NOMO-1 (cell line): ENCODE measurements at regions not wholly inside any gene's neighbourhood (a gene's known extent, or its start where the extent isn't known, plus 50 kb on each side); places are given as distances from the start of the nearest gene placed in this dataset.
A peak's percentile ranks its signal among the peaks of the same experiment; 100 is the strongest.
"Not testable (repeated sequence)": the region's sequence is repeated elsewhere in the genome, so short reads cannot be mapped to it uniquely, and the experiment has no call there.

Experiments used
- DNase-seq, 2 experiments: peaks; one replicate each; lab custom pipeline; 2025; ENCODE audit not compliant: unreplicated experiment in 2 of 2; lab: John Stamatoyannopoulos, UW

DNA sequence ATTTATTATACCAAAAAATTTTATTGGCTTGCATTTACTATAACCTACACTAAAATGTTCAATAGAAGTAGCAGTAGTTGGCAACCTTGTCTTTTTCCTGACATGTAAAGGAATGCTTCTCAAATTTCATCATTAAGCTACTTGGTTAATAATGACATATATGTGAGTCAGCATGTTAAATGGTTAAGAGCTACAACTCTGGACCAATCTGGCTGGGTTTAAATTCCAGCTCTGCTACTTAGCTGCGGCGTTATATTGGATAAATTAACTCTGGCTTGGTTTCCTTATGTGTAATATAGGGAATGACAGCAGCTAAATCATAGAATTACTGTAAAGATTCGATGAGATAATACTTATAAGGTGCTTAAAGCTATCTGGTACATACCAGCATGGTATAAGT, 53.7 kb upstream of the OTOGL start:
- DNase-seq: no peak

DNA sequence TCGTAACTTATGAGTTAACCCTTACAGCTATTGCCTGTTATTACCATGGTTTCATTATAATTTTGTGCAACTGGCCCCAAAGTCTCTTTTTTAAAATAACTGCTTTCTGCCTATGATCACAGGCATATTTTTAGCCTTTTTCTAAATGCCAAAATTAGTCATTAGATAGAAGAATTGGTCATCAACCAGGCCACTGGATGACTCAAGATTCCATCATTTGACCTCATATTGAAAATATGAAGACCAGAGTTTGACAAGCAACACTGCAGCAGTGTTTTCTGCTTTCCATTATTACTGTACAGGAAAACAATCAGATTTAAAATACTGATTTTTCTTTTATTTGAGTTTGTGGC, 54.7 kb upstream of the OTOGL start:
- DNase-seq: no peak

GRCh38 chr12:80041692-80042091, 57.6 kb upstream of the OTOGL start:
- DNase-seq: no peak

DNA sequence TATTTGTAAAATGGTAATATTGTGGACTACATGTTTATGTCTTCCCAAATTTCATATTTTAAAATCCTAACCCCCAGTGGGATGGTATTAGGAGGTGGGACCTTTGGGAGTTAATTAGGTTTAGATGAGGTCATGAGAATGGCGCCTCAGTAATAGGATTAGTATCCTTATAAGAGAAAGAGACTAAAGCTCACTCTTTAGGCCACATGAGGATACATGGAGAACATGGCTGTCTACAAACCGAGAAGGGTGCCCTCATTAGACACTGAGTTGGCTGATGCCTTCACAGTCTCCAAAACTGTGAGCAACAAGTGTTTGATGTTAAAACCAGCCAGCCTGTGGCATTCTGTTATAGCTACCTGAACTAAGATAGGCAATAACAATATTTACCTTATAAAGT, 58.3 kb upstream of the OTOGL start:
- DNase-seq: no peak

DNA sequence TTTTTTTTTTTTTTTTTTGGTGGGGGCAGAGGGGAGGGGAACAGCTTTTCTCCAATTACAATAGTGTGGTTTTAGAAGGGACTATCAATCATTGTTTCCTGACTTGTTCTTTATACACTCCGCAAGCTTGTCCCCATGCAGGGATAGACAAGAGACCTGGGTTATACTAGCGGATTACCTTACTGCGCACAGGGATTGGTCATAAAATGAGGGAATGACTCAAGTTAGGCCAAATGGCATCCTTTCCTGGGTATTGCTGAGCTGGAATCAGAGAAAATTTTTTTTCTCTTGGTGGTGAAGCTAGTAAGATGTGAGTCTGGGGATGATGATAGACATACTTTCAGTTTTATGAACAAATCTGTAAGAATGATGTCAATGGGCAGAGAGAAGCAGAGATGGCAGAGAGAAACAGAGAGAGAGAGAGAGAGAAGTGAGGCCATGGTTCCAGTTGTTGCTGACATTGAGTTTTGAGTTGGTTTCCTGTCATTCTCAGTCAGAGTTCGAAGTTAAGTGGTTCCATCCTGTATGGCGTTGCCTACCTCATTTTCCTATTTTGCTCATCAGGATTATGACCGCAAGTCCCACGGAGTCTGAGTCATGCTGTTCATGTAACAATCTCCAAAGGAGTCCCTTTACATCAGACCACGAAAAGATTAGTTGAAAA, 59.1 kb upstream of the OTOGL start:
- DNase-seq: no peak

- DNase-seq: no peak
Measured at GRCh38 chr12:80038062-80038560, 61.2 kb upstream of the OTOGL start.

DNA sequence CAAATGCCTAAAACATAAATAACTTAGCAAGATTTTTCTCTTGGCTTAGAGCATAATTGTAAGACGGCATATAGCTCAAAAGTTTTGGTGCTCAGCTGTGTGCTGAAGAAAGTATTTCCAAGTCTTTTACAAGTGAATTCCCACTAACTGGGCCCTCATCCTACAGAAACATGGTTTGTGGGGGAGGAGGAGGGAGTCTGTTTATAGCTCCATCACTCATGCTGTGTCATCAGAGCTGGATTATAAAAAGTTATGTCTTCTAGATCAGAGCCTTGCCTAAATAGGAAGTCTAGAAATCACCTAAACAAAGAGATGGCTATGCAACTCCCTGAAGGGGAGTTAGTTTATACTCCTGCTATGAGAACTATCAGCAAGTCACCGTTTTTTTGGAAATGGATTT, 65.9 kb upstream of the OTOGL start:
- no peak for DNase-seq

- no peak for DNase-seq
Measured at GRCh38 chr12:80032946-80033345, 66.4 kb upstream of the OTOGL start.

GRCh38 chr12:80031229-80031628, 68.1 kb upstream of the OTOGL start:
- DNase-seq: no peak

GRCh38 chr12:80025638-80026037, 73.7 kb upstream of the OTOGL start:
- DNase-seq: no peak

- DNase-seq: no peak
Measured at GRCh38 chr12:80019691-80020090, 79.6 kb upstream of the OTOGL start.

- no peak for DNase-seq
Measured at GRCh38 chr12:80018119-80018518, 81.2 kb upstream of the OTOGL start.

- DNase-seq: no peak
Measured at GRCh38 chr12:80017261-80017870, 82.0 kb upstream of the OTOGL start.

- no peak for DNase-seq
Measured at GRCh38 chr12:80016684-80017083, 81.8 kb upstream of the PPP1R12A start.

DNA sequence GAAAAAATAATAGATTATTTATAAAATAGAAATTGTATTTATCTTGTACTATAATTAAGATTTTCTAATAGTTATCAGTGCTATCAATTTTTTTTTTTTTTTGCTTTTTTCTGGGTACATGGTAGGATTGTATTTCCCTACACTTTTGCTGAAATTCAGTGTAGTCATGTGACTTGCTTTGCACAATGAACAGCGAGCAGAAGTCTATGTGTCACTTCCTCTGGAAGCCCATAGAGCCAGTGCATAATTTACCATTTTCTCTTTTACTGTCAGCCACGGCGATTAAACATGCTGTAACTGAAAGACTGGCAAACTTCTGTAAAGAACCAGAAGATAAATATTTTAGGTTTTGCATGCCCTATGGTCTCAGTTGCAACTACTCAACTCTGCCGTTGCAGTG, 80.8 kb upstream of the PPP1R12A start:
- peak in 1 of 2 experiments; percentile 2 for DNase-seq

GRCh38 chr12:80003744-80004143, 68.8 kb upstream of the PPP1R12A start:
- not testable (repeated sequence) for DNase-seq

DNA sequence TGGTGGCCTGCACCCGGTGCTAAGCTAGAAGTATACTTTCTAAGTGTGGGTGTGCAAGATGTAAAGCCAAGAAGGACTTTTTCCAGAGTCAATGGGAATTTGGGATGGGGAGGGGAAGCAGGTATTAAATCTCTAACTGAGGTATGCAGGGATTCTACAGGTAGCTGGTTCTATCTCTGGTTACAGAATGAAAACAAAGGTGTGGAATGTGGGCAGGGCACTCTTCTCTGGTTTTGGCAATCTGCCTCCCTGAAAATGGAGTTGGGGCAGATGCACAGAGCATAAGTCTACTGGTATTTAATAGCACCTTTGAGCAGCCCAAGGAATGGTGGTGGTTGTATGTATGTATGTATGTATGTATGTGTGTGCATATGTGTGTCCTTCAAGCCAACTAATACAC, 66.7 kb upstream of the PPP1R12A start:
- DNase-seq: no peak

DNA sequence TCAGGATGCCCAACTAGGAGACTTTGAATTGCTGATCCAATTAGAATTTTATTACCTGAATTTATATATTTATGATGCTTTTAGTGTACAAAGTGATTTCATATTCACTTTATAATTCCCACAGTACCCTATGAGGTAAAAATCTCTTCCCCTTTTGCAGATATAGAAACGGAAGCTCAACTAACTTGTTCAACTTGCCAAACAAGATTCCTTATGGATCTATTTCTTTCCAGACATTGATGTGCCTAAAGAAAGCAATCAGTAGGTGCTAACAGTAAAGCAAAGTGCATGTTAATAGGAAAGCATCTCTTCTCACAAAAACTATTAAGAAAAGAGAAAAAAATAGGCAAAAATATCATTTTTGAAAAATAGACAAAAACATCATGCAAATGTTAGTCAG, 65.9 kb upstream of the PPP1R12A start:
- DNase-seq: no peak

DNA sequence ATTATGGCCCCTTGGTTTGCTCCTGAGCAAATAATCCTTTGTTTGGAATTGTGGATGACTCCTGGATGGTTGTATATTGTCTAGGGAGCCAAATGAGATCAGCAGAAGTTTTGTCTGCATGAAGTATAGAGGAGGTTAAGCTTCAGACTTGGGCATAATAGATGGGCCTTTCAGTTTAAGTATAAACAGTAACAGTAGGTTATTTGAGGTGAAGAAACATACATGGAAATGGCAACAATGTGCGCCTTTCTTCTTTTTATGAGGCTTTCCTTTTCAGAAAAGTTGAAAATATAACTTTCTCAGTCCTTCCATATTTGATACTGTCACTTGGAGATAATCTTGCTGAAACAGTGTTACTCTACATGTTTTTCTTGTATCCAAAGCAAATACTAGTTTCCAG, 63.7 kb upstream of the PPP1R12A start:
- no peak for DNase-seq

DNA sequence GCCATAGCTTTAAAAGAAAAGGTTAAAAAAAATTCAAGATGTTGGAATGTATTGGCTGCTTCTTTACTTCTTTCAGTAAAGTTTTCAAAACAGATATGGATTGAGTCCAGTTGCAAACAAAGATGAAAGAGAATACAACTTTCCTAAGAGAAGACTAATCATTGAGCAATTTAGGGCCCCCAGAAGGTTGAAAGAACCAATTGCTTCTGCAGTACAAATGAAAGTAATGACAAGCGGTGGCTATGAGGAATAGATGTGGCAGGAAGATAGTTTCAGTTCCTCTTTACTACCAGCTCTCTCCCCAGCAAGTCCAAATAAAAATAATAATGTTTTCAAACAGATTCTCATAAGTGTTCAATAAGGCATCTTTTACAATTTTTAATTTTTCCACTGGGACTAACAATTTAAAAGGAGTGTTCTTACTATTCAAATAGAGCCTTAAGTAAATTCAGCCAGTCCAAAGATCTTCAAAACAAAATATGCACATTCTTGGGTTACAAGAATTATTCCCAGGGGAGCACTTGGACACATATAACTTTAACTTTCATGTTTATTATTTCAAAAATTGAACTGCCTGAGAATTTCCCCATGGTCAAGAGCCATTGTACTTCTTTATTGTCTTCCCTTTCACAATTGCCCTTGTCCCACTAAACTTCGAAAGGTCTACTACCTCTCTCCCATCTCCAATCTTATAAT, 62.3 kb upstream of the PPP1R12A start:
- peak; percentile 83 to 88 for DNase-seq

GRCh38 chr12:79995385-79996084, 60.6 kb upstream of the PPP1R12A start:
- DNase-seq: not testable (repeated sequence)
